T-helper 2 cell treated with Interferon-gamma antibody and Interleukin-4, amounts not matched to agents 5 μg/mL and 100 μg/mL, for 36 hours (primary cell): ENCODE measurements at regions not wholly inside any gene's neighbourhood (a gene's known extent, or its start where the extent isn't known, plus 50 kb on each side); places are given as distances from the start of the nearest gene placed in this dataset.

Experiments
- DNase-seq: peaks from one replicate; pipeline ENCODE4 v3.0.0; 2021; ENCODE audit warnings: low spot score
- H3K27ac Mint-ChIP-seq: one replicate; pipeline ENCODE4 v1.8.0; 2021; ENCODE audit warnings: mild to moderate bottlenecking, mixed read lengths
- H3K27me3 Mint-ChIP-seq: one replicate; pipeline ENCODE4 v1.8.0; 2021; ENCODE audit warnings: low read depth, mixed read lengths
- H3K36me3 Mint-ChIP-seq: one replicate; pipeline ENCODE4 v1.8.0; 2021; ENCODE audit warnings: low read depth, mixed read lengths
- H3K4me1 Mint-ChIP-seq: one replicate; pipeline ENCODE4 v1.8.0; 2021; ENCODE audit warnings: low read depth, mixed read lengths
- H3K4me3 Mint-ChIP-seq: one replicate; pipeline ENCODE4 v1.8.0; 2022; ENCODE audit warnings: mild to moderate bottlenecking, moderate library complexity, mixed read lengths
- H3K9me3 Mint-ChIP-seq: one replicate; pipeline ENCODE4 v1.8.0; 2021; ENCODE audit warnings: mixed read lengths

DNA sequence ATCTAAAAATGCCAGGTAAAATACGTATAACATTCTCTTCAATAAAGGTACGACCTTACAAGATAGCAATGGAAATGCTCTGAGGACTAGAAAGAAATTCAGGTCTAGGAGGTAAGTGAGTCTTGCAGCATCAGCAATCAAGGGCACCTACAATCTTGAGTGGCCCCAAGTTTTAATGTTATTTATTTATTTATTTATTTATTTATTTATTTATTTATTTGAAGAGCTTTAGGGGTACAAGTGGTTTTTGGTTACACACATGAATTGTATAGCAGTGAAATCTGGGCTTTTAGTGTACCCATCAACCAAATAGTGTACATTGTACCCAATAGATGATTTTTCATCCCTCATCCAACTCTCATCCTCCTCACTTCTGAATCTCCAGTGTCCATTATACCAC is 574.0 kb upstream of the POU3F2 start:
- Mint-ChIP-seq H3K36me3 (no peaks in the 10 kb centered on the region), H3K27me3 (no peaks in the 10 kb centered on the region)

DNA sequence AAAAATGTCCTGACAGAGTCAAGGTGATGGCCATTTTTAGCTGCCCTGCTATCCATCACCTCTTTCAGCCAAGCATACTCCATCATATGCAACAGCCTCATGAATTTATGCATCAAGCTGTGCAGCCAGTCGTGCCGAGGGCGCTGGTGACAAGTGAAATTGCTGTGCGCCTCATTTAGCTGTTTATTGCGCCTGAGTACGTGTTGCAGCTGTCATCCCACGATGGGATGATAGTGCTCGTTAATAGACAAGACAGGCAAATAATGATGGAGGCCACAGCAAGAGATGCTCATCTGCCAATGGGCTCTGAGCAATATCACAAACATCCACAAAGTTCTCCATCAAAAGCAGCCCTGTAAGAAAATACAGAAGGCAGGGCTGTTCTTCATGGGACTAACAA is 562.3 kb upstream of the POU3F2 start:
- Mint-ChIP-seq H3K4me3 (no peak overlapping the region), H3K36me3 (no peaks in the 10 kb centered on the region), H3K4me1 (no peaks in the 10 kb centered on the region), H3K27ac (no peak overlapping the region), H3K27me3 (no peaks in the 10 kb centered on the region), H3K9me3 (no peaks in the 10 kb centered on the region)
- DNase-seq, result no peak

More for the DNA sequence above, 574.0 kb upstream of the POU3F2 start:
- Mint-ChIP-seq H3K4me1 (no peaks in the 10 kb centered on the region), H3K9me3 (no peaks in the 10 kb centered on the region), H3K27ac (no peak overlapping the region), H3K4me3 (no peak overlapping the region)
- no peak for DNase-seq

- Mint-ChIP-seq H3K4me1 (no peaks in the 10 kb centered on the region), H3K4me3 (no peak overlapping the region), H3K36me3 (no peaks in the 10 kb centered on the region), H3K27me3 (no peaks in the 10 kb centered on the region), H3K9me3 (no peaks in the 10 kb centered on the region), H3K27ac (no peak overlapping the region)
- no peak for DNase-seq
Observed at GRCh38 chr6:98274691-98275090, 559.7 kb upstream of the POU3F2 start.

- no peak overlapping the region for H3K27ac Mint-ChIP-seq
- no peaks in the 10 kb centered on the region for H3K9me3 Mint-ChIP-seq
- H3K4me1 Mint-ChIP-seq, result no peaks in the 10 kb centered on the region
- no peaks in the 10 kb centered on the region for H3K27me3 Mint-ChIP-seq
- H3K36me3 Mint-ChIP-seq, result no peaks in the 10 kb centered on the region
- DNase-seq, result no peak
- H3K4me3 Mint-ChIP-seq, result no peak overlapping the region
Observed at GRCh38 chr6:98280492-98280891, 553.9 kb upstream of the POU3F2 start.

- DNase-seq, result no peak
- no peaks in the 10 kb centered on the region for H3K27me3 Mint-ChIP-seq
Observed at GRCh38 chr6:98286620-98287019, 547.8 kb upstream of the POU3F2 start.

DNA sequence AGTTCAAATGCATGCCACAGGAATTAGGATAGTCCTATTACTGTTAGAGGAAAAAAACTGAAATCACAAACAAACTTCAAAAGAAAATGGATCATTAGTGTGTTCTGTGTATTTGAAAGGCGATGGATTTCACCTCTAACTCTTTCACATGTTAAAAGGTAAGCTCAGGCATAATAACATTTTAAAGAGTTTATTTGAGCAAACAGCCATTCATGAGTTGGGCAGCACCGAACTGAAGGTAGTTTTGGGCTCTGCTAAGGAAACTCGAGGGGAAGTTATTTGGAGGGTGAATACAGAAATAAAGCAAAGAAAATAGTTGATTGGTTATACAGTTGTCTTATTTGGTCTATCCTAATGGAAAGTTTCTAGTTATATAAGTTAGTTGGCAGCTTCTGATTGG is 546.5 kb upstream of the POU3F2 start:
- H3K4me3 Mint-ChIP-seq, result no peak overlapping the region
- H3K27me3 Mint-ChIP-seq, result no peaks in the 10 kb centered on the region
- H3K4me1 Mint-ChIP-seq, result no peaks in the 10 kb centered on the region
- H3K27ac Mint-ChIP-seq, result no peak overlapping the region
- no peaks in the 10 kb centered on the region for H3K36me3 Mint-ChIP-seq
- no peaks in the 10 kb centered on the region for H3K9me3 Mint-ChIP-seq
- DNase-seq, result no peak

More at GRCh38 chr6:98286620-98287019, 547.8 kb upstream of the POU3F2 start:
- Mint-ChIP-seq H3K9me3 (no peaks in the 10 kb centered on the region), H3K4me3 (no peak overlapping the region), H3K4me1 (no peaks in the 10 kb centered on the region), H3K36me3 (no peaks in the 10 kb centered on the region), H3K27ac (no peak overlapping the region)

- H3K4me3 Mint-ChIP-seq, result no peak overlapping the region
- H3K9me3 Mint-ChIP-seq, result no peaks in the 10 kb centered on the region
- no peaks in the 10 kb centered on the region for H3K4me1 Mint-ChIP-seq
- no peaks in the 10 kb centered on the region for H3K27me3 Mint-ChIP-seq
- DNase-seq, result no peak
- no peak overlapping the region for H3K27ac Mint-ChIP-seq
- no peaks in the 10 kb centered on the region for H3K36me3 Mint-ChIP-seq
Observed at GRCh38 chr6:98292810-98293209, 541.6 kb upstream of the POU3F2 start.

GRCh38 chr6:98295515-98296175 is 538.7 kb upstream of the POU3F2 start:
- no peak for DNase-seq
- Mint-ChIP-seq H3K36me3 (no peaks in the 10 kb centered on the region), H3K9me3 (no peaks in the 10 kb centered on the region), H3K27me3 (no peaks in the 10 kb centered on the region), H3K27ac (no peak overlapping the region), H3K4me3 (no peak overlapping the region), H3K4me1 (no peaks in the 10 kb centered on the region)

- no peaks in the 10 kb centered on the region for H3K9me3 Mint-ChIP-seq
- DNase-seq, result no peak
- no peaks in the 10 kb centered on the region for H3K4me1 Mint-ChIP-seq
- no peak overlapping the region for H3K27ac Mint-ChIP-seq
- H3K36me3 Mint-ChIP-seq, result no peaks in the 10 kb centered on the region
- no peaks in the 10 kb centered on the region for H3K27me3 Mint-ChIP-seq
- H3K4me3 Mint-ChIP-seq, result no peak overlapping the region
Observed at GRCh38 chr6:98308564-98308963, 525.8 kb upstream of the POU3F2 start.

DNA sequence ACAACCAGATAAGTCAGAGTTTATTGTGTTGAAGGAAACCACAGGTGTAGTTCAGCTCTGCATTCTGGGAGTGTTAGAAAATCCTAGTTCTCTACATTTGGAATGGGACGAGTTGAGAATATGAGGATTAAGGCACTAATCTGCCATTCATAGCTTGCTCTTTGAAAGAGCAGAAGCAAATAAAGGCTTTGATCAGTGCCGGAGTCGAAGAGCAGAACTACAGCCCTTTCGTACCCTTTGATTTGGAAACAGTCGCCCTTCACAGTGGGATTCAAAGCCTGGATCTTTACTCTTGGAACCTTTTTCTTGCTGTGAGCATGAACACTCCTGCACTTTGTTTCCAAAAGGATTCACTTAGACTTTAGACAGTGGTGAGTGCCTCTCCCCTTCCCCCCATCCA is 523.9 kb upstream of the POU3F2 start:
- H3K4me3 Mint-ChIP-seq, result no peak overlapping the region
- H3K9me3 Mint-ChIP-seq, result no peaks in the 10 kb centered on the region
- no peaks in the 10 kb centered on the region for H3K4me1 Mint-ChIP-seq
- no peak for DNase-seq
- no peaks in the 10 kb centered on the region for H3K36me3 Mint-ChIP-seq
- no peak overlapping the region for H3K27ac Mint-ChIP-seq
- no peaks in the 10 kb centered on the region for H3K27me3 Mint-ChIP-seq

DNA sequence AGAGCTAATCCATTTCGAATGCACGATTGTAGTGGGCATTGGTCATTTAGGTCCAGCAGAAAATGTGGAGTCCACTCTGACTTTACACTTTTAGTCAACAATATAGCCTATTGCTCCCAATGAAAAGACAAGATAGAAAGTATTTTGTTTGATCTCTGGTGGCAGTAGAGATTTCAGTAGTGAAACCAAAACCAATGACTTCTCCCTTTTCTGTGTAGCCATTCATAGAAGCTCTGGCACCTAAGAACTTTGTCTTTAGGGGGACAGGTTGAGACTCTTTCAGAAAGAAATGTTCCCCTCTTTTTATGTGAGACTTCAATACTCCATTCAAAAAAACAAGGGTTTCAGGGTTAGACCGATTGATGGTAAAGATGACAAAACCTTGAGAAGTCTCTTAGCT is 510.8 kb upstream of the POU3F2 start:
- Mint-ChIP-seq H3K4me1 (no peaks in the 10 kb centered on the region), H3K9me3 (no peaks in the 10 kb centered on the region), H3K36me3 (no peaks in the 10 kb centered on the region), H3K4me3 (no peak overlapping the region), H3K27me3 (no peaks in the 10 kb centered on the region), H3K27ac (no peak overlapping the region)
- DNase-seq, result no peak

GRCh38 chr6:98324446-98324845 is 509.9 kb upstream of the POU3F2 start:
- H3K9me3 Mint-ChIP-seq, result no peaks in the 10 kb centered on the region
- H3K27me3 Mint-ChIP-seq, result no peaks in the 10 kb centered on the region
- no peak for DNase-seq
- no peak overlapping the region for H3K4me3 Mint-ChIP-seq
- H3K27ac Mint-ChIP-seq, result no peak overlapping the region
- no peaks in the 10 kb centered on the region for H3K36me3 Mint-ChIP-seq
- no peaks in the 10 kb centered on the region for H3K4me1 Mint-ChIP-seq

- no peak for DNase-seq
- H3K4me1 Mint-ChIP-seq, result no peaks in the 10 kb centered on the region
- no peak overlapping the region for H3K27ac Mint-ChIP-seq
- H3K9me3 Mint-ChIP-seq, result no peaks in the 10 kb centered on the region
- H3K36me3 Mint-ChIP-seq, result no peaks in the 10 kb centered on the region
- H3K27me3 Mint-ChIP-seq, result no peaks in the 10 kb centered on the region
- H3K4me3 Mint-ChIP-seq, result no peak overlapping the region
Observed at GRCh38 chr6:98325366-98325765, 509.0 kb upstream of the POU3F2 start.

GRCh38 chr6:98333273-98333672 is 501.1 kb upstream of the POU3F2 start:
- no peak for DNase-seq
- H3K4me1 Mint-ChIP-seq, result no peaks in the 10 kb centered on the region
- no peaks in the 10 kb centered on the region for H3K36me3 Mint-ChIP-seq
- no peak overlapping the region for H3K27ac Mint-ChIP-seq
- no peak overlapping the region for H3K4me3 Mint-ChIP-seq
- no peaks in the 10 kb centered on the region for H3K27me3 Mint-ChIP-seq
- no peaks in the 10 kb centered on the region for H3K9me3 Mint-ChIP-seq

GRCh38 chr6:98335594-98335993 is 498.8 kb upstream of the POU3F2 start:
- no peak overlapping the region for H3K4me3 Mint-ChIP-seq
- no peaks in the 10 kb centered on the region for H3K4me1 Mint-ChIP-seq
- no peak overlapping the region for H3K27ac Mint-ChIP-seq
- no peaks in the 10 kb centered on the region for H3K9me3 Mint-ChIP-seq
- H3K36me3 Mint-ChIP-seq, result no peaks in the 10 kb centered on the region
- H3K27me3 Mint-ChIP-seq, result no peaks in the 10 kb centered on the region
- DNase-seq, result no peak
